Cardiac fibroblast (primary cell): ENCODE measurements at regions not wholly inside any gene's neighbourhood (a gene's known extent, or its start where the extent isn't known, plus 50 kb on each side); places are given as distances from the start of the nearest gene placed in this dataset.

Experiments
- DNase-seq, 2 donors: peaks; one replicate each; pipeline versions ENCODE4 v3.0.0 to v3.0.0-alpha.2; 2010; ENCODE audit warnings: low read depth in 2 of 2
- H3K4me3 ChIP-seq, 2 donors: replicated peaks in 1 of 2; 1 replicate in 1 of 2; 2 replicates in 1 of 2; pipeline ENCODE4 v1.5.1; 2011; ENCODE audit warnings: low read depth in 2 of 2, low read length in 2 of 2, mild to moderate bottlenecking in 2 of 2, moderate library complexity in 1 of 2
- CTCF ChIP-seq: IDR thresholded peaks from one replicate; pipeline ENCODE4 v1.5.1; 2011; ENCODE audit warnings: low read depth, mild to moderate bottlenecking, low read length, inconsistent platforms

- H3K4me3 ChIP-seq: no peak overlapping the region
- no peak for DNase-seq
- no peak for TF ChIP-seq CTCF
Observed at GRCh38 chr11:127242676-127243075, 242.1 kb upstream of the KIRREL3 start.

GRCh38 chr11:127238321-127238720 lies 237.8 kb upstream of the KIRREL3 start:
- H3K4me3 ChIP-seq: no peak overlapping the region

GRCh38 chr11:127236776-127237175 lies 236.2 kb upstream of the KIRREL3 start:
- H3K4me3 ChIP-seq: no peak overlapping the region
- TF ChIP-seq CTCF: no peak

More at GRCh38 chr11:127238321-127238720, 237.8 kb upstream of the KIRREL3 start:
- TF ChIP-seq CTCF: no peak
- no peak for DNase-seq

GRCh38 chr11:127233998-127234397 lies 233.4 kb upstream of the KIRREL3 start:
- TF ChIP-seq CTCF: no peak
- no peak overlapping the region for H3K4me3 ChIP-seq
- DNase-seq: no peak

More at GRCh38 chr11:127236776-127237175, 236.2 kb upstream of the KIRREL3 start:
- no peak for DNase-seq

- no peak overlapping the region for H3K4me3 ChIP-seq
- TF ChIP-seq CTCF: no peak
Observed at GRCh38 chr11:127230392-127230791, 229.8 kb upstream of the KIRREL3 start.

GRCh38 chr11:127226949-127227348 lies 226.4 kb upstream of the KIRREL3 start:
- H3K4me3 ChIP-seq: no peak overlapping the region
- no peak for DNase-seq
- no peak for TF ChIP-seq CTCF

More at GRCh38 chr11:127230392-127230791, 229.8 kb upstream of the KIRREL3 start:
- no peak for DNase-seq

- TF ChIP-seq CTCF: no peak
- no peak for DNase-seq
- H3K4me3 ChIP-seq: no peak overlapping the region
Observed at GRCh38 chr11:127226380-127226779, 225.8 kb upstream of the KIRREL3 start.
